Endodermal cell (in vitro differentiated cells): ENCODE measurements at regions not wholly inside any gene's neighbourhood (a gene's known extent, or its start where the extent isn't known, plus 50 kb on each side); places are given as distances from the start of the nearest gene placed in this dataset.
"Not testable (repeated sequence)": the region's sequence is repeated elsewhere in the genome, so short reads cannot be mapped to it uniquely, and the experiment has no call there.

Experiments used
- DNase-seq: peaks from one replicate; pipeline ENCODE4 v3.0.0-alpha.2; 2017
- H3K27ac ChIP-seq: 2 replicates; pipeline ENCODE4 v1.5.1; 2013; ENCODE audit warnings: mild to moderate bottlenecking, low read depth, low read length, moderate library complexity
- H3K27me3 ChIP-seq: 2 replicates; pipeline ENCODE4 v1.6.1; 2013; ENCODE audit warnings: mild to moderate bottlenecking, low read length, moderate library complexity; ENCODE audit not compliant: insufficient read depth, control insufficient read depth, poor library complexity, severe bottlenecking
- H3K36me3 ChIP-seq: 2 replicates; pipeline ENCODE4 v1.7.0; 2013; ENCODE audit warnings: mild to moderate bottlenecking, low read length, moderate library complexity; ENCODE audit not compliant: control insufficient read depth, insufficient read depth
- H3K4me1 ChIP-seq: one replicate; pipeline ENCODE4 v1.7.0; 2013; ENCODE audit warnings: low read length; ENCODE audit not compliant: control insufficient read depth, insufficient read depth
- H3K4me3 ChIP-seq: 2 replicates; pipeline ENCODE4 v1.5.1; 2013; ENCODE audit warnings: mild to moderate bottlenecking, low read length, moderate library complexity
- H3K9ac ChIP-seq: 2 replicates; pipeline ENCODE4 v1.6.1; 2013; ENCODE audit warnings: mild to moderate bottlenecking, low read length, moderate library complexity; ENCODE audit not compliant: poor library complexity, severe bottlenecking; ENCODE audit errors: extremely low read depth
- H3K9me3 ChIP-seq: 2 replicates; pipeline ENCODE4 v1.6.1; 2013; ENCODE audit warnings: mild to moderate bottlenecking, low read length, moderate library complexity; ENCODE audit not compliant: control insufficient read depth
- H3K27ac Mint-ChIP-seq: 2 replicates; pipeline ENCODE4 v1.8.0; 2020; ENCODE audit warnings: mixed read lengths
- H3K27me3 Mint-ChIP-seq: 2 replicates; pipeline ENCODE4 v1.8.0; 2021; ENCODE audit warnings: mild to moderate bottlenecking, mixed read lengths; ENCODE audit not compliant: insufficient read depth
- H3K36me3 Mint-ChIP-seq: 2 replicates; pipeline ENCODE4 v1.8.0; 2020; ENCODE audit warnings: low read depth, mixed read lengths
- H3K4me1 Mint-ChIP-seq: 2 replicates; pipeline ENCODE4 v1.8.0; 2020; ENCODE audit warnings: mixed read lengths
- H3K4me3 Mint-ChIP-seq: 2 replicates; pipeline ENCODE4 v1.8.0; 2020; ENCODE audit warnings: mild to moderate bottlenecking, moderate library complexity, mixed read lengths
- H3K9me3 Mint-ChIP-seq: 2 replicates; pipeline ENCODE4 v1.8.0; 2020; ENCODE audit warnings: mild to moderate bottlenecking, mixed read lengths
- WGBS, 2 experiments: methylation state at CpG; one replicate each; pipeline versions ENCODE4 v1.1.5 to v1.1.7; 2013; ENCODE audit warnings: missing lambda C conversion rate in 2 of 2, mixed read lengths in 1 of 2; ENCODE audit not compliant: insufficient coverage in 1 of 2, insufficient read length in 1 of 2; 5-methylcytosine and 5-hydroxymethylcytosine counted together
- TF ChIP-seq, protein P1 (sequence below): fragments of 200-600 bp; sonication (generic); conservative IDR thresholded peaks from 2 replicates; pipeline ENCODE4 v1.5.0; 2021; ENCODE audit warnings: antibody characterized with exemption, mild to moderate bottlenecking

DNA sequence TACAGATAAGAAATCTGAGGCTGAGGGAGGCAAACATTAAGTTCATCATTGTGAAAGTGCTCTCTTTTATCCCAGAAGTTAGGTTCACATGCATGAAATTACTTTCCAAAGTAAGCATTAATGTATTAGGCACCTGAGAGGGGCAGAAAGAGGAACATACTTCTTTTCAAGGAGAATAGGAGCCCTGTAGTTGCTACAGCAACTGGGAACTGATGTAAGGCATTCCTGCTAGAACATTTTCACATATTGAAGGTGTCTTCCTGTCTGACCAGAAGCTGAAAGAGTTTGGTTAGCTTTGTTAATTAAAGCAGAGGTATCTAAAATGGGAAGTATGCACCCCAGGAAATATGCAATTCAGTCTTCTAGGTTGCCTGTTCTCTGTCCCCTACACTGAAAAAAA, 65.5 kb upstream of the ZBTB20 start:
- Mint-ChIP-seq H3K36me3 (no peaks in the 10 kb centered on the region), H3K4me3 (no peak overlapping the region), H3K4me1 (peaks cover 23% of the 10 kb centered on the region), H3K27ac (no peak overlapping the region), H3K27me3 (no peaks in the 10 kb centered on the region), H3K9me3 (no peaks in the 10 kb centered on the region)
- TF ChIP-seq, protein P1, sequence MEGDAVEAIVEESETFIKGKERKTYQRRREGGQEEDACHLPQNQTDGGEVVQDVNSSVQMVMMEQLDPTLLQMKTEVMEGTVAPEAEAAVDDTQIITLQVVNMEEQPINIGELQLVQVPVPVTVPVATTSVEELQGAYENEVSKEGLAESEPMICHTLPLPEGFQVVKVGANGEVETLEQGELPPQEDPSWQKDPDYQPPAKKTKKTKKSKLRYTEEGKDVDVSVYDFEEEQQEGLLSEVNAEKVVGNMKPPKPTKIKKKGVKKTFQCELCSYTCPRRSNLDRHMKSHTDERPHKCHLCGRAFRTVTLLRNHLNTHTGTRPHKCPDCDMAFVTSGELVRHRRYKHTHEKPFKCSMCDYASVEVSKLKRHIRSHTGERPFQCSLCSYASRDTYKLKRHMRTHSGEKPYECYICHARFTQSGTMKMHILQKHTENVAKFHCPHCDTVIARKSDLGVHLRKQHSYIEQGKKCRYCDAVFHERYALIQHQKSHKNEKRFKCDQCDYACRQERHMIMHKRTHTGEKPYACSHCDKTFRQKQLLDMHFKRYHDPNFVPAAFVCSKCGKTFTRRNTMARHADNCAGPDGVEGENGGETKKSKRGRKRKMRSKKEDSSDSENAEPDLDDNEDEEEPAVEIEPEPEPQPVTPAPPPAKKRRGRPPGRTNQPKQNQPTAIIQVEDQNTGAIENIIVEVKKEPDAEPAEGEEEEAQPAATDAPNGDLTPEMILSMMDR, result no peak
- no peak overlapping the region for H3K4me3 ChIP-seq
- no peak overlapping the region for H3K9ac ChIP-seq
- peaks cover 11% of the 10 kb centered on the region for H3K27me3 ChIP-seq
- no peaks in the 10 kb centered on the region for H3K36me3 ChIP-seq
- no peak overlapping the region for H3K27ac ChIP-seq
- H3K9me3 ChIP-seq, result no peaks in the 10 kb centered on the region
- DNase-seq, result no peak
- H3K4me1 ChIP-seq, result peaks cover 8% of the 10 kb centered on the region

DNA sequence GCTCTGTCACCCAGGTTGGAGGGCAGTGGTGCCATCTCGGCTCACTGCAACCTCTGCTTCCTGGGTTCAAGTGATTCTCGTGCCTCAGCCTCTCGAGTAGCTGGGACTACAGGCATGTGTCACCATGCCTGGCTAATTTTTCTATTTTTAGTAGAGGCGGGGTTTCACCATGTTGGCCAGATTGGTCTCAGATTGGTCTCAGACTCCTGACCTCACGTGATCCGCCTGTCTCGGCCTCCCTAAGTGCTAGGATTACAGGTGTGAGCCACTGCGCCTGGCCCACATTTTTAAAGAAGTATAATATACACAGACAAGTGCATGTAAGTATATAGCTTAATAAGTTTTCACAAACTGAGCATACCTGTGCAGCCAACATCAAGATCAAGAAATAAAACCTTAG, 66.0 kb upstream of the ZBTB20 start:
- H3K9me3 ChIP-seq, result not testable (repeated sequence)

DNA sequence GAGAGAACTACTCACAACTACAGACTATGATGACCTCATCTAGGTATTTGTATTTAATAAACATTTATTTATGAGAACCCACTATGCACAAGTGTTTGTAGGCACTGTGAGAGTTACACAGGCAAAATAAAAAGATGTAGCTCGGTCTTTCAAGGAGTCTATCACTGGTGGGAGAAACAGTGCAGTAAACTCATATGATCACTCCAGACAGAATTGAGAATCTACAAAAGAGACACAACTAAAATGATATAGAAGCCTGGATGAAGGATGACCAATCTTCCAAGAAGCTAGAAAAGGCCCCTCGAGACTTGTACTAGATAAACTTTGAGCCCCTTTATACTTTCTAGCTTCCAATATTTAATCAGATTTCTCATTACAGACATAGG, 70.2 kb upstream of the ZBTB20 start:
- no peak overlapping the region for H3K9ac ChIP-seq
- H3K36me3 Mint-ChIP-seq, result no peaks in the 10 kb centered on the region
- H3K4me3 Mint-ChIP-seq, result no peak overlapping the region
- H3K4me3 ChIP-seq, result no peak overlapping the region
- H3K4me1 ChIP-seq, result peaks cover 3% of the 10 kb centered on the region
- no peaks in the 10 kb centered on the region for H3K36me3 ChIP-seq
- no peak overlapping the region for H3K27ac ChIP-seq
- H3K27me3 Mint-ChIP-seq, result no peaks in the 10 kb centered on the region
- peaks cover 10% of the 10 kb centered on the region for H3K4me1 Mint-ChIP-seq
- H3K9me3 Mint-ChIP-seq, result no peaks in the 10 kb centered on the region
- H3K27ac Mint-ChIP-seq, result no peak overlapping the region
- 10 to 22% methylated on average over 2 of the region's 2 CpGs for WGBS, 2 experiments
- H3K9me3 ChIP-seq, result no peaks in the 10 kb centered on the region
- DNase-seq, result no peak
- peaks cover 3% of the 10 kb centered on the region for H3K27me3 ChIP-seq
- TF ChIP-seq, protein P1, result no peak

More for the DNA sequence above, 66.0 kb upstream of the ZBTB20 start:
- DNase-seq, H3K27me3 Mint-ChIP-seq, H3K27ac Mint-ChIP-seq, H3K9me3 Mint-ChIP-seq, H3K27ac ChIP-seq, H3K4me3 Mint-ChIP-seq, H3K4me3 ChIP-seq, H3K9ac ChIP-seq, H3K36me3 ChIP-seq, H3K36me3 Mint-ChIP-seq: not testable (repeated sequence)
- peaks cover 11% of the 10 kb centered on the region for H3K27me3 ChIP-seq
- H3K4me1 Mint-ChIP-seq, result peaks cover 25% of the 10 kb centered on the region
- WGBS, 2 experiments, result 88 to 92% methylated on average over 7 to 8 of the region's 8 CpGs
- peaks cover 11% of the 10 kb centered on the region for H3K4me1 ChIP-seq

DNA sequence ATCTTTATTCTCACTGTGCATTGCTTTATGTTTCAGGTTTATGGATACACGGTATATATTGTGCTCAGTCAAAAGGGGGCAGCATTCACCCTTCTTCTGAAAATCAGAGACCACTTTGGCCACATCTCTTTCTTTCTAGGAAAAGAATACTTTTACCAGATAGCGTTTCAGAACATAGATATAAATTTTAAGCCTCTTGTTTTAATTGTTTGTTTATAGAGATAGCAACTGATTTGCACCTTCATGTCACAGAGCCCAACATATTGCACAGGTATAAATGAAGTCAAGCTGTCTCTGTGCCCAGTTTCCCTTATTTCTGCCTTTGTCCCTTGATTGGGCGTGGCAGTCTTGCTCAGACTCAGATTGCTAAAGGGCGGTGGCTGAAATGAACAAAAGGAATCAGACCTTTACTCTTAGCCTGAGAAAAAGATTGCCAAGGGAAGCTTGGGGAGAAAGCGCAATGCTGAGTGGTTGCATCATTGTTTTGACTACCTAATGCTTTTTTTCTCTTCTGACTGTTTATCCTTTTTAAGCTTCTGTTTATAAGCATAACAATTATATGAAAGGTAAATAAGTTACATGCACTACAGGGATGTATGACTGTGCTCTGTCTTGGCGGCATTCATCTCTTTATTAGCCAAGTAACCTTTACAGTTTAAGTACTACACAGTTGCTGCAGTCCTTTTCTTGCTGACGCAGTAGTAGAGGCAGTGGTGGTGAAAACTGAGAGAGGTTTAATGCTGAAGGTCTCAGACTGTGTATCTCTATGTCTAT, 70.8 kb upstream of the ZBTB20 start:
- Mint-ChIP-seq H3K27ac (no peak overlapping the region), H3K27me3 (no peaks in the 10 kb centered on the region), H3K4me3 (no peak overlapping the region), H3K4me1 (peaks cover 10% of the 10 kb centered on the region), H3K9me3 (no peaks in the 10 kb centered on the region), H3K36me3 (no peaks in the 10 kb centered on the region)
- TF ChIP-seq, protein P1, result peak; percentile 92
- Histone ChIP-seq H3K9ac (no peak overlapping the region), H3K4me1 (peaks cover 3% of the 10 kb centered on the region), H3K27me3 (no peaks in the 10 kb centered on the region), H3K9me3 (no peaks in the 10 kb centered on the region), H3K36me3 (no peaks in the 10 kb centered on the region), H3K4me3 (no peak overlapping the region), H3K27ac (no peak overlapping the region)
- DNase-seq, result peak; percentile 63
- WGBS, 2 experiments, result 50 to 100% methylated on average over 1 to 7 of the region's 7 CpGs
